ENCODE measurements at regions not wholly inside any gene's neighbourhood (a gene's known extent, or its start where the extent isn't known, plus 50 kb on each side); places are given as distances from the start of the nearest gene placed in this dataset.

DNA sequence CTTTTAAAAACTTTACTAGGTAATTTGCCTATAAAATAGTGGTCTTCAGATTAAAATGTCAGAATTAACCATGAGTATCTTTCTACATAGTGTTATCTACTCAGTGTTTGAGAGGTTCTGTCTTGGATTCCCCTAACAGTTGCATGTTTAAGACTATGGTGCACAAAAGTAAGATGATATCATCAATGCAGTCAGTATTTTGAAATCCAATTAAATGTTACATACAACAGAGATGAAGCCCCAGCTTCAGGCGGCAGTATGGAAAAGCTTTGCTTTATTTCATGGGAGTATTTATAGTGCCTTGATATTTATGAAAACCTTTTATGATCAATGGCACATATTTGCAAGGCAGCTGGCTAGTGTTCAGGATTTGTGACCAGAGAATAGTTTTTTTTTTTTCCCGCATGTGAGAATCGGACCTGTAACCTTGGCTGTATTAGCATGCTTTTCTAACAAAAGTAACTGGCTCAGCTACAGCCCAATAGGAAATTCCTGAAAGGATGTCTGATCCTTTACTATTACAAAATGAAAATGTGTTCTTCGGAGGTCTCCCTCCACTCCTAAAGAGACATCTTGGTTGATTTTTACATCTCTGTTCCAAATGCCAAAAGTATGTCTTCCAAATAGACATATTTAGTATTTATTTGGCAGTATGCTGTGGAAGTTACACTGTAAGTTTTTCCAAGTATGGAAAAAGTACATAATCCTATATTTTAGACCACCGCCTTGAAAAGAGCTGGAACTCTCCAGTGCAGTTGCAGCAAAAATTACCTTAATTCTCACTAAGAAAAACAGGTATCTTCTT lies 319.3 kb upstream of the UBE2E3 start:
- no peak for DNase-seq (ENCODE audit: low spot score)

DNA sequence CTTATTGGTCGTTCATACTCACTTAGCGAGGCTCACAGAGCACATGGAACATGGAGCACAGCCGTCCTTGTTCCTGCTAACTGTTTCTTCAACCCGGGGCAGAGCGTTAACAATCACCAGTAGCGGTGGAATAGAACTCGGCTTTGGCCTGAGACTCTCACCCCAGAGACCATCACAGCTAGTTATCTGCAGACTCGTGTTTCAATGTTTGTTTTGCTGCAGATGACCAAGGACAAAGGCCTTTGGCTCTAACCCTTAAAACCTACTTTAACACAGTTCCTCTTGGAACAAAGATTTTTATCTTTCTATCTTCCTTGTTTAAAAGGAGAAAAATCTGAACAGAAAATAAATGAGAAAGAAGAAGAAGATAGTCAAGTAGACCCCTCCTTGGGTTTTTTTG lies 320.2 kb upstream of the UBE2E3 start:
- no peak for DNase-seq (ENCODE audit: low spot score)

- DNase-seq (ENCODE audit: low spot score): no peak
Measured at GRCh38 chr2:180657054-180657453, 323.4 kb upstream of the UBE2E3 start.

- DNase-seq (ENCODE audit: low spot score): peak; percentile 24
Measured at GRCh38 chr2:180656455-180656847, 324.0 kb upstream of the UBE2E3 start.

- DNase-seq (ENCODE audit: low spot score): no peak
Measured at GRCh38 chr2:180655842-180656454, 324.5 kb upstream of the UBE2E3 start.

- DNase-seq (ENCODE audit: low spot score): no peak
Measured at GRCh38 chr2:180655393-180655792, 325.0 kb upstream of the UBE2E3 start.

- DNase-seq (ENCODE audit: low spot score): no peak
Measured at GRCh38 chr2:180653481-180653880, 326.9 kb upstream of the UBE2E3 start.

- DNase-seq (ENCODE audit: low spot score): no peak
Measured at GRCh38 chr2:180652794-180653193, 327.6 kb upstream of the UBE2E3 start.

DNA sequence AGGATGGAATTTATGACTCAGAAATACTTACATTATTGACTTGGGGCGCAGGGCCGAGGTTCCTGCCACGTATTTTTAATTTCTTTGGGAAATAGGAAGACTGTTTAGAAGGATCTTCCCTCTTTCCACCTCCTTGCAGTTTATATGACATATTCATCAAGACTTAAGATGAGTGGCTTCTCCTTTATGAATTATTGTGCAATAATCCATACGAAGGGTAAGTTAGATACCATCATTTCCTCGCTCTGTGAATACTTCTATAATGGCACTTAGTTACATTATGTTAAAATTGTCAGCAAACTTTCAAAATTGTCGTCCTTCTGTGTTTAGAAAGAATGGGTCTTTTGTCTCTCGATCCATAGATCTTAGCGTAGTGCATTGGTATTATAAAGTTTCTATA lies 328.8 kb upstream of the UBE2E3 start:
- no peak for DNase-seq (ENCODE audit: low spot score)

DNA sequence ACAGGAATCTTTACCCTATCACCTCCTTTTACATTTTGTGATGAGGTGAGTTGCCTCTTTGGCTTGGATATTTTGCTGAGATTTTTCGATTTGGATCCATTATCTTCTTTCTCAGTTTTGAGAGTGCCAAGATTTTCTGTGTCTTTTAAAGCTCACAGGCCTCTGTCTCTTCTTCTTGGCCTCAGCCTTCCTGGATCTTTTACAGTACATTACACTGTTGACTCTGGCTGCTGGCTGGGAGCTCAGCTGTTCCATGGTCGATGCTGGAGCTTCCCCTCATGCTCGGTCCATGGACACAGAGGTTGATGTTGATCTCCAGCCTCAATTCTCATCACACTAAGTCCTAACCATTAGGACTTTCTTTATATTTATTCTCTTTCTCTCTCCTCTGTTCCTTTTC lies 332.8 kb upstream of the UBE2E3 start:
- no peak for DNase-seq (ENCODE audit: low spot score)

DNA sequence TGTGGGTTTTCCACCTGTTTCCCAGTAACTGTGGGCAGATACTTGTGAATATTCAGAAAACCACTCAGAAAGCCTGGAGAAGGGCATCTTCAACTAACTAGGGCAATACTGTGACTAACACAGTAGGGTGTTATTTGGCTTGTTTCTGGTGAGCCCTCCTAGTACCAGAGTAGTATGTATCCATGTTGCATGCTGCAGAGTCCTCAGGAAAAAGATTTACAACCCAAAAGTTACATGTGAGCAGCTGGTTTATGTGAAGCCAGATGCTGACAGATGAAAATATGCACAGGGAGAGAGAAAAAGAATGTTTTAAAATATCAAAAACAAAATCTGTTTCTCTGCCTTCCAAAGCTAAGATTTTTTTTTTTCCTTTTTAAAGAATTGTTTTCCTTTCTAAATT lies 333.2 kb upstream of the UBE2E3 start:
- no peak for DNase-seq (ENCODE audit: low spot score)

DNA sequence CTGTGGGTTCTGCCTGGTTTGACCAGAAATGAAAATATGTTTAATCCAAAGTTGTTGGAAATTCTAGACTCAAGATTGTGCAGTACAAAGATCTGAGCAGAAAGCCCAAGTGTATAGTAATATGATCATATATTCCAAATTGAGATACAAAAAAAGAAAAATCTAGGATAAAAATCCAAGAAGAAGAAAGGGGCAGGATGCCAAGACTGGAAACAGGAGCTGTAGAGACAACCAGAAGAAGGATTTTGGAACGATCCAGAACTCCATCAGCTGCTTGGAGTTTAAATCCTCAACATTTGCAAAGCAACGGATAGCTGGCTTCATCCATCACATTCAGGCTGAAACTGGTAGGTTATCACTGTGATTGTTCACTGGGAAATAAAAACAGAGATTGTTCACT lies 333.6 kb upstream of the UBE2E3 start:
- DNase-seq (ENCODE audit: low spot score): no peak

GRCh38 chr2:180644709-180645108 lies 335.7 kb upstream of the UBE2E3 start:
- DNase-seq (ENCODE audit: low spot score): no peak

- DNase-seq (ENCODE audit: low spot score): no peak
Measured at GRCh38 chr2:180630756-180631155, 349.6 kb upstream of the UBE2E3 start.

- peak; percentile 49 for DNase-seq (ENCODE audit: low spot score)
Measured at GRCh38 chr2:180625006-180625844, 355.2 kb upstream of the UBE2E3 start.

DNA sequence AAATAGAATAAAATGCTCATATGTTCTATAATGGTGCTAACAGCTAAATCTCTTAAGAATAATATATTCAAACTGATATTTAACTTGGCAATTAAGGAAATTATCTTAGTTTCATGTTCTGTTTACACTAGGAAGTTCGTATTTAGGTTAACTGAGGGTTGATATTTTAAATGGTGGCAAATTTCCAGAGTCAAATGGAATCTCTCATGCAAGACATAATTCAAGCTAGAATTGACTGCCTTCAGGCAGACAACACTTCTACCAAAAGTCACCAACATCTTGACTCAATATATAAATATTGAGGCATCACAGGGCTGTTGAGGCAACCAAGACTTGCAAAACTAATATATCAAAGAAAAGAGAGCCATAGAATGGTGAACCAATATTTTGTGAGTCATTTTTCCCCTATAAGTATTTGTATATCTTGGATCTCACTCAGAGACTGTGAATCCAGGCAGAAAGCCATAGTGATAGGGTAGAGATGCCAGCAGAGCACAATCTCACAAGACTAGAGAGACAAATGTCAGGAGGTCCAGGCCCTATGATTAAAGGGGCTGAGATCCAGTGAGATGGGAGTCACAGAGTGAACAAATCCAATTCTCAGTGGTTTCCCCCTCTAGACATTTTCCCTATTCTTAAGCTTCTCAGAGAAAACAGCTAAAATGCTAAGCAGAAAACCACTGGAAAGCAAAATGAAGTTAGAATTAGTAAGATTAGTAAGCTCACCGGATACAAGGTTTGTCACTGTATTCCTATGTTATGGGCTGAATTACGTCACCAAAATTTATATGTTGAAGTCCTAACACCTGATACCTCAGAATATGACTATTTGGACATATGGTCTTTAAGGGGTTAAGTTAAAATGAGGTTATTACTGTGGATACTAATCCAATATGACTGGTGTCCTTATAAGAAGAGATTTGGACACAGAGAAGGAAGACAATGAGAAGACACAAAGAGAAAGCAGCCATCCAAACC lies 358.2 kb upstream of the UBE2E3 start:
- no peak for DNase-seq (ENCODE audit: low spot score)

GRCh38 chr2:180621366-180621765 lies 359.0 kb upstream of the UBE2E3 start:
- no peak for DNase-seq (ENCODE audit: low spot score)

- DNase-seq (ENCODE audit: low spot score): no peak
Measured at GRCh38 chr2:180618570-180618969, 361.8 kb upstream of the UBE2E3 start.

GRCh38 chr2:180614776-180615175 lies 365.6 kb upstream of the UBE2E3 start:
- no peak for DNase-seq (ENCODE audit: low spot score)

- DNase-seq (ENCODE audit: low spot score): no peak
Measured at GRCh38 chr2:180609626-180610340, 370.6 kb upstream of the UBE2E3 start.

- DNase-seq (ENCODE audit: low spot score): no peak
Measured at GRCh38 chr2:180607514-180608049, 372.8 kb upstream of the UBE2E3 start.

Measured in AG08396 (cell line).